Epithelial cell of proximal tubule (primary cell): ENCODE measurements at regions not wholly inside any gene's neighbourhood (a gene's known extent, or its start where the extent isn't known, plus 50 kb on each side); places are given as distances from the start of the nearest gene placed in this dataset.

Source experiments
- DNase-seq: peaks from one replicate; pipeline ENCODE4 v3.0.0-alpha.2; 2011; ENCODE audit warnings: low read depth
- H3K4me3 ChIP-seq: 2 replicates; pipeline ENCODE4 v1.5.1; 2011; ENCODE audit warnings: low read depth, mild to moderate bottlenecking, low read length
- TF ChIP-seq, protein P1 (sequence below): conservative IDR thresholded peaks from 2 replicates; pipeline ENCODE4 v1.5.1; 2012; ENCODE audit warnings: low read depth, mild to moderate bottlenecking, low read length

- TF ChIP-seq, protein P1, sequence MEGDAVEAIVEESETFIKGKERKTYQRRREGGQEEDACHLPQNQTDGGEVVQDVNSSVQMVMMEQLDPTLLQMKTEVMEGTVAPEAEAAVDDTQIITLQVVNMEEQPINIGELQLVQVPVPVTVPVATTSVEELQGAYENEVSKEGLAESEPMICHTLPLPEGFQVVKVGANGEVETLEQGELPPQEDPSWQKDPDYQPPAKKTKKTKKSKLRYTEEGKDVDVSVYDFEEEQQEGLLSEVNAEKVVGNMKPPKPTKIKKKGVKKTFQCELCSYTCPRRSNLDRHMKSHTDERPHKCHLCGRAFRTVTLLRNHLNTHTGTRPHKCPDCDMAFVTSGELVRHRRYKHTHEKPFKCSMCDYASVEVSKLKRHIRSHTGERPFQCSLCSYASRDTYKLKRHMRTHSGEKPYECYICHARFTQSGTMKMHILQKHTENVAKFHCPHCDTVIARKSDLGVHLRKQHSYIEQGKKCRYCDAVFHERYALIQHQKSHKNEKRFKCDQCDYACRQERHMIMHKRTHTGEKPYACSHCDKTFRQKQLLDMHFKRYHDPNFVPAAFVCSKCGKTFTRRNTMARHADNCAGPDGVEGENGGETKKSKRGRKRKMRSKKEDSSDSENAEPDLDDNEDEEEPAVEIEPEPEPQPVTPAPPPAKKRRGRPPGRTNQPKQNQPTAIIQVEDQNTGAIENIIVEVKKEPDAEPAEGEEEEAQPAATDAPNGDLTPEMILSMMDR, result no peak
Observed at GRCh38 chr10:30188556-30189237, 129.3 kb upstream of the JCAD start.

GRCh38 chr10:30188101-30188500 lies 128.7 kb upstream of the JCAD start:
- H3K4me3 ChIP-seq, result no peak overlapping the region
- DNase-seq, result no peak
- TF ChIP-seq, protein P1, result no peak

More at GRCh38 chr10:30188556-30189237, 129.3 kb upstream of the JCAD start:
- H3K4me3 ChIP-seq, result no peak overlapping the region
- DNase-seq, result no peak

- TF ChIP-seq, protein P1, result no peak
- H3K4me3 ChIP-seq, result peak overlapping the region; percentile 43
- no peak for DNase-seq
Observed at GRCh38 chr10:30187010-30187409, 127.6 kb upstream of the JCAD start.

DNA sequence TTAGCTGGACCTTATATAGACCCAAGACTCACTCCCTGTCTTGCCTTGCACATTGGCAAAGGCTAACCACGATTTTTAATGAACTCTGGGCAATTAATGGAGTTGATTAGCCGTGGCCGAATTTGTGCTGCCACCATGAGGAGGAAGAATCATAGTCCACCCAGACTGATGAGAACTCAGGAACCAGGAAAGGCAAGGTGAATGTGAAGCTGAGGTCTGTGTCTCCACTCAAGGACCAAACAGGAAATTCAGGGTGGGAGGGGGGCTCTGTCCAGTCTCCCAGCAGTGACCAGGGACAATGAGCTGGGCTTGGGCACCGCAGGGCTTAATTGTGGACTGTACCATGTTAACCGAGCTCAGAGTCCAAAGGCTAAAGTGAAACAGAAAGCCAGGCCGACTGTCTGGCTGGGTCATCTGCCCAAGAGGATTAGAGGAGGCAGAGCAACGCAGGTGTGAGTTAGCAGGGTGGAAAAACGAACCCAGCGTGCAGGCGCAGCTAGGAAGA lies 127.0 kb upstream of the JCAD start:
- H3K4me3 ChIP-seq, result peak overlapping the region; percentile 43
- TF ChIP-seq, protein P1, result peak; percentile 49
- DNase-seq, result no peak

GRCh38 chr10:30185916-30186315 lies 126.5 kb upstream of the JCAD start:
- peak overlapping the region; percentile 43 for H3K4me3 ChIP-seq
- TF ChIP-seq, protein P1, result no peak
- DNase-seq, result peak; percentile 59

- no peak for DNase-seq
- TF ChIP-seq, protein P1, result no peak
Observed at GRCh38 chr10:30185341-30185740, 126.0 kb upstream of the JCAD start.

More at GRCh38 chr10:30185341-30185740, 126.0 kb upstream of the JCAD start:
- no peak overlapping the region for H3K4me3 ChIP-seq
